GM21447 (cell line): ENCODE measurements at regions not wholly inside any gene's neighbourhood (a gene's known extent, or its start where the extent isn't known, plus 50 kb on each side); places are given as distances from the start of the nearest gene placed in this dataset.
"Not testable (repeated sequence)": the region's sequence is repeated elsewhere in the genome, so short reads cannot be mapped to it uniquely, and the experiment has no call there.

Source experiments
- ATAC-seq: cut with Tn5 transposase; IDR thresholded peaks from one replicate; pipeline ENCODE4 v1.9.1; 2021; ENCODE audit not compliant: unreplicated experiment

DNA sequence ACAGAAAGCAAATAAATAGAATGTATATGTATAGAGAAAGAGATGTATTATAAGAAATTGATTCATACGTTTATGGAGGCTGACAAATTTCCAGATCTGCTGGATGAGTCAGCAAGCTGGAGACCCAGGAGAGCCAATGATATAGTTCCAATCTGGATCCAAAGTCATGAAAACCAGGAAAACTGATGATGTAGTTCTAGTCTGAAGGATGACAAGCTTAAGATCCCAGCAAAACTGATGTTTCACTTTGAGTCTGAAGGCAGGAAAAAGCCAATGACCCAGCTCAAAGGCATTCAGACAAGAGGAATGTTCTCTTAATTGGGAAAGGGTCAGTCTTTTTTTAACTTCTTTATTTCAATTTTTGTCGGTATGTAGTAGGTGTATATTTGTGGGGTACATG lies 102.6 kb downstream of the LHFPL1 start:
- no peak for ATAC-seq

- ATAC-seq: peak; percentile 51
Observed at GRCh38 chrX:112571388-112571787, 108.3 kb downstream of the LHFPL1 start.

DNA sequence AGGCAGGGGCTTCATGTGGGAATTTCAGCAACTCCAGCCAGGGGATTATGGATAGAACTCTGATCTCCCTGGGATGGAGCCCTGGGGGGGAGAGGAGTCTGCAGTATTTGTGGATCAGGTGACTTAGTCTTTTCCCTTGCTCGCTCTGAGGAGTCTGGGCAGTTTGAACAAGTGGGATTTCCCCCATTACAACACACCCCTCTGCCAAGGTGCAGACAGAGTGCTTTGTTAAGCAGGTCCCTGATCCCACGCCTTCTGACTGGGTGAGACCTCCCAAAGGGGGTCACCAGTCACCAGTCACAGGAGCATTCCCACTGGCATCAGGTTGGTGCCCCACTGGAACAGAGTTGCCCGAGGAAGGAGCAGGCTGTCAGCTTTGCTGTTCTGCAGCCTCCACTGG lies 123.9 kb downstream of the LHFPL1 start:
- no peak for ATAC-seq

DNA sequence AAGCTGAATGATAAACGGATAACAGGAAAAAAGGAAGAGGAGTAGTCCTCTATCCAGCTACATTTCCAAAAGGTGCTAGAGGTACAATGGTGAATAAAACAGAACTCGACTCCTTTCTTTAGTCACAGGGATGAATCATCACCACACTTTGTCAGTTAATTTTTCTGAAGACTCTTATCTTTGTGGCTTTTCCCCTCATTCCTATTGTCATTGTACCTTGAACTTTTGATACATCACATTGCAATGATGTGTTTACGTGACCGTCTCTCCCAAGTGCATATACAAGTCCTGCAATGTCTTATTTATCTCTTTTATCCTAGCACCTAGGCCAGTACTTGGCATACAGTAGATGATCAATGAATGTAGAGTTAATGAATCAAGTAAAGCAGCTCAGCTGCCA lies 134.7 kb downstream of the LHFPL1 start:
- no peak for ATAC-seq

DNA sequence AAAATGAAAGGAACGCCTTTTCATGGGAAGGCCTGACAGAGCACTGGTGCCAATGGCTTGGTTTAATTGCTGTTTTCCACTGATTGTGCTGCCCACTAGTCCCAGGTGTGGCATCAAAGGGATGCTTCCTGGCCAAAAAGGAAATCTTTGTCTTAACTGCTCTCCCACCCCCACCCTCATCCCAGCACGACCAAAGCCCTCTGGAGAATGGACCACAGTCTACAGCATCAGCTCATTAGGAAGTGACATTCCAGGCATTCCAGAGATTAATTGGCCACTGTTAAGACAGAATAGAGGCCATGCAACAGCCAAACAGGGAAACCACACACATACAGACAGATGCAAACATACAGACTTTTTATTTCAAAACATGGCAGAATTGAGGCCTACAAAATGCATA lies 143.2 kb downstream of the LHFPL1 start:
- ATAC-seq: no peak

DNA sequence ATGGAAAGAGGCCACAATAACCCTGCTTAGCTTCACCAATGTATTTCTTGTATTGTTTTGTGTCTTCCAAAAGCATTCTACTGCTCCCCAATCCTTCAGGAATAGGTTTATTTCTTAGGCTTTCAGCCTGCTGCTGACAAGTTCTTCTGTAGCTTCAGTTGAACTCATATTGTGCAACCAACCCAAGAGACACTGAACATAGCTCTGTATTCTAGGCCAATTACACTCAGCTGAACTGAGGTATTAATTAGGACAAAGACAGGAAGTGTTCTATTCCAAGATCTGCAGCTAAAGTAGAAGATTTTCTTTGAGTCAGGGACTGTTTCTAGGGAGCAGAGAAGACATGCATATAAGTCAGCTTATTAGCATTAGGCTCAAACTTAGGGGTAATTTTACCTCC lies 151.8 kb downstream of the LHFPL1 start:
- ATAC-seq: no peak

- no peak for ATAC-seq
Observed at GRCh38 chrX:112521676-112522075, 158.1 kb downstream of the LHFPL1 start.

- ATAC-seq: no peak
Observed at GRCh38 chrX:112520124-112520523, 159.6 kb downstream of the LHFPL1 start.

- no peak for ATAC-seq
Observed at GRCh38 chrX:112513154-112513553, 166.6 kb downstream of the LHFPL1 start.

- no peak for ATAC-seq
Observed at GRCh38 chrX:112512509-112512908, 167.2 kb downstream of the LHFPL1 start.

GRCh38 chrX:112510629-112511028 lies 169.1 kb downstream of the LHFPL1 start:
- ATAC-seq: no peak

DNA sequence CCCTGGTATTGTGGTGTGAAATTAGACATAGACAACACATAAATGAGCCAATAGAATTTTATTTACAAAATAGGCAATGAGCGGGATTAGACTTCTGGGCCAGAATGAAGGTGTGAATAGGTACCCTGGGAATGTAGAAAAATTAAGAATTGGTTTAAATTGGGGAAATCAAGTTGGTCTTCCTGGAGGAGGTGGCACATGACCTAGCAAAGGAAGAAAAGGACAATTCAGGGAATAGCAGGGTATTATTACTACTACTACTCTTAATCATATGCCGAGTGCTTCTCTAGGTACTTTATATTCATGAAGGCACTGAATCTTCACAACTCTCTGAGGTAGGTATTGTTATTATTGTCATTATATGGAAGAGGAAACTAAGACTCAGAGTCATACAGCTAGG lies 202.1 kb downstream of the LHFPL1 start:
- no peak for ATAC-seq

- ATAC-seq: no peak
Observed at GRCh38 chrX:112473654-112474053, 206.1 kb downstream of the LHFPL1 start.

DNA sequence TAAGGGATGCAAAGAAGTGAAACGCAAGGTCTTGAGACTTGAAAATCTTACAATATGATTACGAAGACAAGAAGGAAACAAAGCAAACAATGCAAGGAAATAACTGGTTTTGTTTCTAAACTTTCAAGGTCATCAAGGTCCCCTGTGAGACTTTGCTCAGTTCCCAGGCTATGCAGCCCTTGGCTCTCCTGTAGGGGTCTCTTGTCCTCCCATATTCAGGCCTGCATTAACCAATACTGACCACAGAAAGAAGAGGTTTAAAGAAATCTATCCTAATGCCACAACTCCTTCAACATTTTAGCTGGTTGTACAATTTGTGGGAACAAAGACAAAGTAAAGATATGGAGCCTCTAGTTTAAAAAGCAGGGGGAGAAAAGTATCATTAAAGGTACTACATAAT lies 209.2 kb downstream of the LHFPL1 start:
- no peak for ATAC-seq

DNA sequence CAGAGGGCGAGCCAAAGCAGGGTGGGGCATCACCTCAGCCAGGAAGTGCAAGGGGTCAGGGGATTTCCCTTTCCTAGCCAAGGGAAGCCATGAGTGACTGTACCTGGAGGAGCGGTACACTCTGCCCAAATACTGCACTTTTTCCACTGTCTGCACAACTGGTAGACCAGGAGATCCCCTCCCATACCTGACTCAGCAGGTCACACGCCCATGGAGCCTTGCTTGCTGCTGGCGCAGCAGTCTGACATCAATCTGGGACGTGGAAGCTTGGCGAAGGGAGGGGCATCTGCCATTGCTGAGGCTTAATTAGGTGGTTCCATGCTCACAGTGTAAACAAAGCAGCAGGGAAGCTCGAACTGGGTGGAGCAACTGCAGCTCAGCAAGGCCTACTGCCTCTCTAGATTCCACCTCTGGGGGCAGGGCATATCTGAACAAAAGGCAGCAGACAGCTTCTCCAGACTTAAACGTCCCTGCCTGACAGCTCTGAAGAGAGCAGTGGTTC lies 217.7 kb downstream of the LHFPL1 start:
- ATAC-seq: not testable (repeated sequence)

DNA sequence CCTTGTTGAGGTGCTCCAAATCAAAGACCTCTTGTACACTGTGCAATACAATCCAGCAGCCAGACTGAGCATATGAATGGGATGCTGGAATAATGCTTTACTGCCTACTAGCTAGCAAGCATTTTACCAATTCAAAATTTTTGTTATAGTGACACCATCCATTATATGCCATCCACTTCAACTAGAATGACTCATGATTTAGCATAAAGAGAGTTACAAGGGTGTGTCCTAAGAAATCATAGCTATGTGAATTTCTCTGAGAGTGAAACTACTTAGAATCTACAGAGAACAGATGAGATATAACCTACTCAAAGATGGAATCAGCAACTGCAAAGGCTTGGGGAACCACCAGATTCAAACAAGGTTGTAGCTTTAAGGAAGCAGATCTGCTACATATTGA lies 221.9 kb downstream of the LHFPL1 start:
- no peak for ATAC-seq

GRCh38 chrX:112450810-112451209 lies 228.9 kb downstream of the LHFPL1 start:
- no peak for ATAC-seq

DNA sequence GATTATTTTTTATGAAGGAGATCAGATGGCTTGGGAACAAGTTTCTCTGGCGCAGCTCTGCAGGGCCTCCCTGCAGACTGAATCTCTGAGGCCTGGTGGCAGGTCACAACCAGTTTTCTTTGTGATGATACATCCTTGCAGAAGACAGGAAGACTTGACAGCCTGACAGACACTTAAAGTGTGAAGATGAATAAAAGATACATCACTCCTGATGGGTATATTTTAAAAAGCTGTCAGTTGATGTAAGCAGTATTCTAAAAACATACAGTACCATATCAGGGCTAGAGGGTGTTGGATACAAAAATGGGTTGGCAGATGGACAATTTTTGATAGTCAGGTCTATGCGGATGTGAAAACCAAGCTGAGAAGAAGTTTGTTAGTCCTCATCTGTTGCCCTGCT lies 239.5 kb downstream of the LHFPL1 start:
- ATAC-seq: no peak

- no peak for ATAC-seq
Observed at GRCh38 chrX:112424166-112424565, 255.6 kb downstream of the LHFPL1 start.

GRCh38 chrX:112391313-112391712 lies 288.4 kb downstream of the LHFPL1 start:
- no peak for ATAC-seq

- not testable (repeated sequence) for ATAC-seq
Observed at GRCh38 chrX:112381649-112382298, 298.0 kb downstream of the LHFPL1 start.

GRCh38 chrX:112380541-112381278 lies 298.1 kb upstream of the TRPC5 start:
- ATAC-seq: no peak

- no peak for ATAC-seq
Observed at GRCh38 chrX:112377481-112377880, 294.9 kb upstream of the TRPC5 start.
